Aorta (tissue), 5 donors: ENCODE measurements at regions not wholly inside any gene's neighbourhood (a gene's known extent, or its start where the extent isn't known, plus 50 kb on each side); places are given as distances from the start of the nearest gene placed in this dataset.

Experiments used
- ATAC-seq: fragments of 200-7000 bp; cut with Tn5 transposase; one replicate; pipeline ENCODE4 v1.9.1; 2022; ENCODE audit warnings: moderate library complexity; ENCODE audit not compliant: low FRiP score
- DNase-seq, 2 donors: peaks; one replicate each; pipeline ENCODE4 v3.0.0-alpha.2; 2020
- H3K27ac ChIP-seq, 2 donors: one replicate each; pipeline ENCODE4 v1.5.1; 2013; ENCODE audit warnings: low read length in 2 of 2, mild to moderate bottlenecking in 2 of 2, moderate library complexity in 2 of 2, control low read depth in 1 of 2, inconsistent platforms in 1 of 2, low read depth in 1 of 2
- H3K27me3 ChIP-seq, 2 donors: one replicate each; pipeline ENCODE4 v1.6.1; 2013; ENCODE audit warnings: control low read depth in 1 of 2, low read length in 1 of 2, mild to moderate bottlenecking in 1 of 2, moderate library complexity in 1 of 2; ENCODE audit not compliant: insufficient read depth in 2 of 2, control insufficient read depth in 1 of 2
- H3K36me3 ChIP-seq, 2 donors: one replicate each; pipeline ENCODE4 v1.6.1; 2013; ENCODE audit warnings: control low read depth in 1 of 2, low read length in 1 of 2, mild to moderate bottlenecking in 1 of 2; ENCODE audit not compliant: insufficient read depth in 2 of 2, control insufficient read depth in 1 of 2
- H3K4me1 ChIP-seq, 2 donors: one replicate each; pipeline ENCODE4 v1.6.1; 2013; ENCODE audit warnings: low read length in 2 of 2, control low read depth in 1 of 2, mild to moderate bottlenecking in 1 of 2, moderate library complexity in 1 of 2; ENCODE audit not compliant: insufficient read depth in 2 of 2, control insufficient read depth in 1 of 2
- H3K4me3 ChIP-seq, 2 donors: one replicate each; pipeline ENCODE4 v1.5.1; 2013; ENCODE audit warnings: low read length in 2 of 2, control low read depth in 1 of 2, mild to moderate bottlenecking in 1 of 2
- H3K9me3 ChIP-seq: one replicate; pipeline ENCODE4 v1.6.1; 2013; ENCODE audit warnings: mild to moderate bottlenecking, low read length; ENCODE audit not compliant: control insufficient read depth
- WGBS, 2 donors: extraction: QIAGEN DNeasy Blood & Tissue Kit; methylation state at CpG; one replicate each; pipeline ENCODE4 v1.1.7; 2013; 5-methylcytosine and 5-hydroxymethylcytosine counted together
- intact Hi-C, 2 donors: fragments of 100-400 bp; cut with DNase I; formaldehyde crosslinking; loops; one replicate each; pipeline versions ENCODE4 v1.14.2 to v1.15.0; 2022
- donor health status: healthy with polysubstance abuse.
- donor health status: Bipolar disorder and iron deficiency.
- donor health status: DM: no; HTN: no; CAD: no.
- donor health status: DM: no; HTN: no; CAD: no.
- donor health status: DM: yes; HTN: yes; CAD: no.

DNA sequence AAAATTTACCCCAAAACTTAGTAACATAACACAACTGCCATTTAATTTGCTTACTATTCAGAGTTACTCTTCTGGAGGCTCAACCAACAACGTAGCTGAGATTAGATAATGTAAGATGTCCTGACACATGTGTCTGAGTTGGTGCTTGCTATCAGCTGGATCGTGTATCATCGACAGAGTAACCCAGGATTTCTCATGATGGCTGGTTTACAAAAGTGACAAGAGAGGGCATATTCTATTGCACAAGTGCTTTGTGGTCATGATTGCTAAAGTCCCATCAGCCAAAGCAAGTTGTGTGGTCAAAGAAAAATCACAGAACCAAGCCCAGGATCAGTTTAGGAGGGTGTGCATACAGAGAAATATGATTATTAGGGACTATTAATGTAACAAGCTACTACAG lies 73.4 kb downstream of the CAPZA3 start:
- intact Hi-C loops, result no loop called here
- Histone ChIP-seq H3K27ac (no peak overlapping the region), H3K4me1 (no peaks in the 10 kb centered on the region), H3K36me3 (no peaks in the 10 kb centered on the region), H3K9me3 (no peaks in the 10 kb centered on the region), H3K4me3 (no peak overlapping the region), H3K27me3 (no peaks in the 10 kb centered on the region)
- ATAC-seq, result no peak
- no peak for DNase-seq
- WGBS, 2 donors, result 59 to 62% methylated on average over 3 of the region's 3 CpGs

GRCh38 chr12:18813753-18814152 lies 75.8 kb downstream of the CAPZA3 start:
- no peaks in the 10 kb centered on the region for H3K9me3 ChIP-seq
- peak; percentile 44 for ATAC-seq
- H3K4me3 ChIP-seq, result no peak overlapping the region
- WGBS, 2 donors, result 72 to 85% methylated on average over 2 of the region's 2 CpGs
- H3K36me3 ChIP-seq, result no peaks in the 10 kb centered on the region
- no peak for DNase-seq
- H3K27me3 ChIP-seq, result no peaks in the 10 kb centered on the region
- intact Hi-C loops, result no loop called here
- no peak overlapping the region for H3K27ac ChIP-seq
- H3K4me1 ChIP-seq, result no peaks in the 10 kb centered on the region

DNA sequence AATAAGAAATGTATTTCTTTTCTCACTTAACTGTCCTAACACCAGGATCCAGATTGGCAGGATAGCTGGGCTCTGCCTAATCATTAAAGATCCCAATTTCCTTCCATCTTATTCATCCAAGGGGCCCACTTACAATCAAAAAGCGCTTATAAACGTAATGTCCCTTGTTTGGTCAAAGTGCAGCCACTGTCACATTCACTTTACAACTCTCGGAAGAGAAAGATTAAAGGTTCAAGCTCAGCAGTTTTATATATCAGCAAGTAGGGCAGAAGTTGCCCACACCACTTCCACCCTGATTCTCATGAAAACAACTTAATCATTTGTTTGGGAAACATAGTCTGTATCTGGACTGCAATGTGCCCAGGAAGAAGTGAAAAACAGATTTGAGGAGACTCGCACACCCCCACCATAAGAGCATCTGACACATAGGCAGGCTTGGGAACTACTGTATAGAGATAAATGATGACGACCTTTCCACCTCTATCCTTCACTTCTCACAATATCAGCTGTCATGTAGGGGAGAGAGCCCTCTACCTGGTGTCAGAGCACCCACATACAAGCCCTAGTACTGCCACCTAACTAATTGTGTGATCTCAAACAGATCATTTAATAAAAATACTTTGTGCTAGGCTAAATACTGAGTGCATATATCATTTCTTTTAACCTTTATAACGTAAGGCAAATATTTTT lies 80.8 kb downstream of the CAPZA3 start:
- H3K27ac ChIP-seq, result no peak overlapping the region
- 76 to 84% methylated on average over 6 of the region's 6 CpGs for WGBS, 2 donors
- DNase-seq (no peak), ATAC-seq (no peak)
- no peaks in the 10 kb centered on the region for H3K9me3 ChIP-seq
- H3K4me1 ChIP-seq, result no peaks in the 10 kb centered on the region
- no peak overlapping the region for H3K4me3 ChIP-seq
- intact Hi-C loops, result no loop called here
- H3K36me3 ChIP-seq, result no peaks in the 10 kb centered on the region
- no peaks in the 10 kb centered on the region for H3K27me3 ChIP-seq

GRCh38 chr12:18819484-18819883 lies 81.6 kb downstream of the CAPZA3 start:
- no peak for DNase-seq
- no peak for ATAC-seq
- WGBS, 2 donors, result 65 to 66% methylated on average over 7 of the region's 7 CpGs
- Histone ChIP-seq H3K4me3 (no peak overlapping the region), H3K9me3 (no peaks in the 10 kb centered on the region), H3K4me1 (no peaks in the 10 kb centered on the region), H3K27ac (no peak overlapping the region), H3K36me3 (no peaks in the 10 kb centered on the region), H3K27me3 (no peaks in the 10 kb centered on the region)
- intact Hi-C loops, result no loop called here

- no peak for ATAC-seq
- 91 to 100% methylated on average over 1 of the region's 1 CpG for WGBS, 2 donors
Observed at GRCh38 chr12:18823461-18823860, 85.5 kb downstream of the CAPZA3 start.

GRCh38 chr12:18824287-18824686 lies 86.4 kb downstream of the CAPZA3 start:
- DNase-seq (no peak), ATAC-seq (no peak)
- Histone ChIP-seq H3K27ac (no peak overlapping the region), H3K9me3 (no peaks in the 10 kb centered on the region), H3K36me3 (no peaks in the 10 kb centered on the region), H3K4me3 (no peak overlapping the region), H3K4me1 (no peaks in the 10 kb centered on the region), H3K27me3 (no peaks in the 10 kb centered on the region)
- WGBS, 2 donors, result 79 to 80% methylated on average over 11 of the region's 11 CpGs
- intact Hi-C loops, result no loop called here

More at GRCh38 chr12:18823461-18823860, 85.5 kb downstream of the CAPZA3 start:
- no peak for DNase-seq
- Histone ChIP-seq H3K9me3 (no peaks in the 10 kb centered on the region), H3K27ac (no peak overlapping the region), H3K4me3 (no peak overlapping the region), H3K27me3 (no peaks in the 10 kb centered on the region), H3K4me1 (no peaks in the 10 kb centered on the region), H3K36me3 (no peaks in the 10 kb centered on the region)
- intact Hi-C loops, result no loop called here

DNA sequence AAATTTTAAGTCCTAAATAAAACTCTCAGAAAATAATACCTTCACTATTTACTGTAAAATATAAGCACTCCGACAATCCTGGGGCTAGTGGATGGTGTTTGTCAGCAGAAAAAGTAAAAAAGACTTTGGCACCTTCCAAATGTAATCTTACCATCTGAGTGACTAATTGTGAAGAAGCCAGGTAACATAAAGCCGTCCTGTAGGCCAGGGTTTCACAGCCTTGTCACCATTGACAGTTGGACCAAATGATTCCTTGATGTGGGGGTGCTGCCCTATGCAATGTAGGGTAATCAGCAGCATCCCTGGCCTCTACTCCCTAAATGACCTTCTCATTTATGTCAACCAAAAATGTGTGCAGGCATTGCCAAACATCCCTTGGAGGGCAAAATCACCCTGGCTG lies 87.2 kb downstream of the CAPZA3 start:
- H3K4me3 ChIP-seq, result no peak overlapping the region
- no peak overlapping the region for H3K27ac ChIP-seq
- no peaks in the 10 kb centered on the region for H3K36me3 ChIP-seq
- DNase-seq (no peak), ATAC-seq (no peak)
- intact Hi-C loops, result no loop called here
- no peaks in the 10 kb centered on the region for H3K27me3 ChIP-seq
- H3K4me1 ChIP-seq, result no peaks in the 10 kb centered on the region
- no peaks in the 10 kb centered on the region for H3K9me3 ChIP-seq
- 87 to 89% methylated on average over 2 of the region's 2 CpGs for WGBS, 2 donors

DNA sequence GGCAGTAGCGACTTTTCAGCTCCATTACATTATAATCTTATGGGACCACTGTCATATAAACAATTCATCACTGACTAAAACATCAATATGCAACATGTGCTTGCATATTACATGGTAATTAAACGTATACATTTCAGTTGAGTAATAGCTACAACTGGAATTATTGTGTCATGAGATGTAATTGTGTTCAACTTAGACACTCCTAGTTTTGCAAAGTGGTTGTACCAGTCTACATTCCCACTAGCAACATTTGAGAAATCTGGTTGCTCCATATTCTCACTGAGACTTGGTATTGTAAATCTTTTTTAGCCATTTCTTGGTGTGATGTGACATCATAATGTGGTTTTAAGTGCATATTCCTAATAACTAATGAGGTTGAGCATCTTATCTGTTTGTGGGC lies 90.0 kb downstream of the CAPZA3 start:
- WGBS, 2 donors, result 83 to 86% methylated on average over 2 of the region's 2 CpGs
- no peak for ATAC-seq
- Histone ChIP-seq H3K27ac (no peak overlapping the region), H3K36me3 (no peaks in the 10 kb centered on the region), H3K9me3 (no peaks in the 10 kb centered on the region), H3K27me3 (no peaks in the 10 kb centered on the region), H3K4me3 (no peak overlapping the region), H3K4me1 (no peaks in the 10 kb centered on the region)
- intact Hi-C loops, result no loop called here
- no peak for DNase-seq

GRCh38 chr12:18828483-18828882 lies 90.6 kb downstream of the CAPZA3 start:
- Histone ChIP-seq H3K4me1 (no peaks in the 10 kb centered on the region), H3K4me3 (no peak overlapping the region), H3K27me3 (no peaks in the 10 kb centered on the region), H3K36me3 (no peaks in the 10 kb centered on the region), H3K27ac (no peak overlapping the region), H3K9me3 (no peaks in the 10 kb centered on the region)
- no peak for ATAC-seq
- intact Hi-C loops, result no loop called here
- no peak for DNase-seq
